ENCODE measurements at regions not wholly inside any gene's neighbourhood (a gene's known extent, or its start where the extent isn't known, plus 50 kb on each side); places are given as distances from the start of the nearest gene placed in this dataset.
A peak's percentile ranks its signal among the peaks of the same experiment; 100 is the strongest.
"Not testable (repeated sequence)": the region's sequence is repeated elsewhere in the genome, so short reads cannot be mapped to it uniquely, and the experiment has no call there.

DNA sequence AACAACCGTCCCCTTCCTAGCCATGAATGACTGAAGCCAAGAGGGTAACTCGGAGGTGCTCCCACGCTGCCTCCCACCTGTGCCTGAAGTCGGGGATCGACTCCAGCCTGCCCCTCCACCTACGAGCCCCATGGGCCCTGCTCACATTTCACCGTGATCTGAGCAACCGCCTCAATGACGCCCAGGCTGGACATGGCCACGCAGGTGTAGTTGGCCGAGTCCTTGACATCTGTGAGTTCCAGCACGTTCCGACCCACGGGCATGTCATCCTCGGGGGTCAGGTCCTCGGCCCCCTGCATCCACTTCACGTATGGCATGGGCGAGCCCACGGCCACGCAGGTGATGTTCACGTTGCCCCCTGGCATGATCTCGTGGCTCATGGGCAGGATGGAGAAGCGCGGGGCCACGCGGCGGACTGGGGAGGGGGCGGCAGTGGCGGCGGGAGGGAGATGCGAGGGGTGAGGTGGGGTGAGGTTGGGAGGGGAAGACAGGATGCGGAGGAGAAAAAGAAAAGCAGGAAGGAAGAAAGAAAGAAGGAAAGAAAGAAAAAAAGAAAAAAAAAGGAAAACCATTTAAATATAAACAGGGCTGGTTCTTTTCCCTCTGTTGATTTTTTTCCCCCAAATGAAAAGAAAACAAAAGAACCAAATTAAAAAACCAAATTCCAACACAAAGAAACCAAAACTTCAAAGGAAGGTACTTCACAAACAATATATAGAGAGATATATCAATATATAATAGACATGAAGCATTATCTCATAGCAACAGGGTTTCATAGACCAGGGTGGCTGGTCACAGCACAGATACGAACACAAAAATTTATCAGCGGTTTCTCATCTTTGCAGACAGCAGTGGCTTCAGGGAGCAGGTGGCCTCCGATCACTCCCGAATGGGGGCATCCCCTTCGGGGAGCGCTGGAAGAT is 94.7 kb downstream of the PTPRS start:
- no peak overlapping the region for H3K27ac ChIP-seq (ENCODE audit: low read length, poor library complexity, severe bottlenecking)

DNA sequence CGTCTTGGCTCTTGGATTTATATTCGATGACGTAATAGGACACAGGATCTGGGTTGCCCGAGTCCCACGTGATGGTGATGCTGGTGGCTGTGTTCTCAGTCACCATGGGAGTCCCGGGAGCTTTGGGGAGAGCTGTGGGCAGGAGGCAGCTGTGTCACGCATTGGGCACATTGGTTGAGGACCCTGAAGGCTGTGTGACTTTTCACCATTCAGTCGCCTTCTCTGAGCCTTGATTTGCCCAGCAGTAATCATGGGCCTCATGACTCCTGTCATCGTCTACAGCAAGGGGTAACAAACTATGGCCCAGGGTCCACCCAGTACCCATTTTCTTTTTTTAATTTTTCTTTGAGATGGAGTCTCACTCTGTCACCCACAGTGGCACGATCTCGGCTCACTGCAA is 96.3 kb downstream of the PTPRS start:
- no peak overlapping the region for H3K27ac ChIP-seq (ENCODE audit: low read length, poor library complexity, severe bottlenecking)
- no peak overlapping the region for H3K23ac ChIP-seq (ENCODE audit: low read length in 2 of 2)
- H3K4ac ChIP-seq (ENCODE audit: low read depth in 1 of 2, low read length in 2 of 2): no peak overlapping the region
- H4K91ac ChIP-seq (ENCODE audit: low read length): no peak overlapping the region
- H3K14ac ChIP-seq (ENCODE audit: low read length in 2 of 2): no peak overlapping the region
- H2BK15ac ChIP-seq (ENCODE audit: low read depth, poor library complexity, severe bottlenecking): no peak overlapping the region
- no peak overlapping the region for H2AFZ ChIP-seq (ENCODE audit: low read depth, low read length)
- no peak for DNase-seq
- no peak overlapping the region for H3K4me2 ChIP-seq (ENCODE audit: low read length, poor library complexity, severe bottlenecking)
- H2BK12ac ChIP-seq (ENCODE audit: low read length in 2 of 2): no peak overlapping the region
- H3K9me3 ChIP-seq (ENCODE audit: control insufficient read depth, low read length): peaks cover under 1% of the 10 kb centered on the region
- no peak overlapping the region for H3K4me3 ChIP-seq (ENCODE audit: insufficient read depth in 1 of 2, low read depth in 1 of 2, low read length in 2 of 2)
- no peaks in the 10 kb centered on the region for H3K4me1 ChIP-seq (ENCODE audit: control insufficient read depth, insufficient read depth, low read depth, low read length)
- H2AK5ac ChIP-seq (ENCODE audit: low read length, severe bottlenecking): no peak overlapping the region
- no peak overlapping the region for H4K8ac ChIP-seq (ENCODE audit: low read length)
- no peak overlapping the region for H3K9ac ChIP-seq (ENCODE audit: low read length)
- peaks cover 2% of the 10 kb centered on the region for H3K79me1 ChIP-seq (replicated peaks; ENCODE audit: low read length, poor library complexity, severe bottlenecking)
- H3K18ac ChIP-seq (ENCODE audit: low read depth in 1 of 2, low read length in 2 of 2): no peak overlapping the region
- 98% methylated on average over 11 of the region's 11 CpGs for WGBS
- no peak overlapping the region for H2BK5ac ChIP-seq (ENCODE audit: low read depth, low read length, poor library complexity, severe bottlenecking)
- H3K27me3 ChIP-seq (ENCODE audit: control insufficient read depth in 1 of 2, insufficient read depth in 1 of 2, low read length in 2 of 2): no peaks in the 10 kb centered on the region
- H2BK120ac ChIP-seq (ENCODE audit: low read depth, low read length): no peak overlapping the region
- H3K36me3 ChIP-seq (ENCODE audit: control insufficient read depth in 1 of 2, insufficient read depth in 2 of 2, low read depth in 1 of 2, low read length in 2 of 2): peaks cover 24 to 58% of the 10 kb centered on the region in 2 experiments

More for the DNA sequence above, 94.7 kb downstream of the PTPRS start:
- Histone ChIP-seq H3K4me2 (ENCODE audit: low read length, poor library complexity, severe bottlenecking) (no peak overlapping the region), H3K4me3 (ENCODE audit: insufficient read depth in 1 of 2, low read depth in 1 of 2, low read length in 2 of 2) (no peak overlapping the region), H2BK12ac (ENCODE audit: low read length in 2 of 2) (no peak overlapping the region), H3K9me3 (ENCODE audit: control insufficient read depth, low read length) (peaks cover 8% of the 10 kb centered on the region), H3K9ac (ENCODE audit: low read length) (no peak overlapping the region), H3K18ac (ENCODE audit: low read depth in 1 of 2, low read length in 2 of 2) (no peak overlapping the region), H3K4me1 (ENCODE audit: control insufficient read depth, insufficient read depth, low read depth, low read length) (no peaks in the 10 kb centered on the region), H2AK5ac (ENCODE audit: low read length, severe bottlenecking) (no peak overlapping the region), H2AFZ (ENCODE audit: low read depth, low read length) (no peak overlapping the region), H3K27me3 (ENCODE audit: control insufficient read depth in 1 of 2, insufficient read depth in 1 of 2, low read length in 2 of 2) (no peaks in the 10 kb centered on the region), H4K8ac (ENCODE audit: low read length) (no peak overlapping the region), H2BK15ac (ENCODE audit: low read depth, poor library complexity, severe bottlenecking) (peak overlapping the region; percentile 62), H4K91ac (ENCODE audit: low read length) (no peak overlapping the region), H2BK120ac (ENCODE audit: low read depth, low read length) (no peak overlapping the region), H3K4ac (ENCODE audit: low read depth in 1 of 2, low read length in 2 of 2) (no peak overlapping the region), H3K79me1 (replicated peaks; ENCODE audit: low read length, poor library complexity, severe bottlenecking) (peaks cover 2% of the 10 kb centered on the region), H2BK5ac (ENCODE audit: low read depth, low read length, poor library complexity, severe bottlenecking) (no peak overlapping the region), H3K36me3 (ENCODE audit: control insufficient read depth in 1 of 2, insufficient read depth in 2 of 2, low read depth in 1 of 2, low read length in 2 of 2) (peaks cover 34 to 60% of the 10 kb centered on the region in 2 experiments), H3K14ac (ENCODE audit: low read length in 2 of 2) (no peak overlapping the region), H3K23ac (ENCODE audit: low read length in 2 of 2) (no peak overlapping the region)
- DNase-seq: no peak
- 96% methylated on average over 37 of the region's 38 CpGs for WGBS

DNA sequence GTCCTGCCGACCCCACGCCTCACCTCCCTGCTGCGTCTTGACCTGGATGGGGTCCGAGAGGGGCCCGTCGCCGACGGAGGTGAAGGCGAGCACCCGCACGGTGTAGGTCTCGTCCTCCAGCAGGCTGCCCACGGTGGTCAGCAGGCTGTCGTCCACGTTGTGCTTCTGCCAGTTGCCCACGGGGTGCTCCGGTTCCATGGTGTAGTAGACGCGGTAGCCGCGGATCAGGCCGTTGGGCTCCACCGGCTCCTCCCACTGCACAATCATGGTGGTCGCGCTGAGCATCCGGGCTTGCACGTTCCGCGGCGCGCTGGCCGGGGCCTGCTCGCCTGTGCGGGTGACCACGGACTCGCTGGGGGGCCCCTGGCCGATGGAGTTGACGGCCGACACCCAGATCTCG is 96.7 kb downstream of the PTPRS start:
- Histone ChIP-seq H3K4me2 (ENCODE audit: low read length, poor library complexity, severe bottlenecking) (no peak overlapping the region), H3K9me3 (ENCODE audit: control insufficient read depth, low read length) (no peaks in the 10 kb centered on the region), H3K27ac (ENCODE audit: low read length, poor library complexity, severe bottlenecking) (no peak overlapping the region), H2BK15ac (ENCODE audit: low read depth, poor library complexity, severe bottlenecking) (no peak overlapping the region), H3K23ac (ENCODE audit: low read length in 2 of 2) (no peak overlapping the region), H3K4me1 (ENCODE audit: control insufficient read depth, insufficient read depth, low read depth, low read length) (no peaks in the 10 kb centered on the region), H3K14ac (ENCODE audit: low read length in 2 of 2) (no peak overlapping the region), H4K8ac (ENCODE audit: low read length) (no peak overlapping the region), H3K36me3 (ENCODE audit: control insufficient read depth in 1 of 2, insufficient read depth in 2 of 2, low read depth in 1 of 2, low read length in 2 of 2) (peaks cover 27 to 56% of the 10 kb centered on the region in 2 experiments), H4K91ac (ENCODE audit: low read length) (no peak overlapping the region), H2AFZ (ENCODE audit: low read depth, low read length) (no peak overlapping the region), H3K4me3 (ENCODE audit: insufficient read depth in 1 of 2, low read depth in 1 of 2, low read length in 2 of 2) (no peak overlapping the region), H3K79me1 (replicated peaks; ENCODE audit: low read length, poor library complexity, severe bottlenecking) (peaks cover 2% of the 10 kb centered on the region), H3K27me3 (ENCODE audit: control insufficient read depth in 1 of 2, insufficient read depth in 1 of 2, low read length in 2 of 2) (no peaks in the 10 kb centered on the region), H3K18ac (ENCODE audit: low read depth in 1 of 2, low read length in 2 of 2) (no peak overlapping the region), H3K9ac (ENCODE audit: low read length) (no peak overlapping the region), H2BK12ac (ENCODE audit: low read length in 2 of 2) (no peak overlapping the region), H2AK5ac (ENCODE audit: low read length, severe bottlenecking) (no peak overlapping the region), H2BK120ac (ENCODE audit: low read depth, low read length) (no peak overlapping the region), H3K4ac (ENCODE audit: low read depth in 1 of 2, low read length in 2 of 2) (no peak overlapping the region), H2BK5ac (ENCODE audit: low read depth, low read length, poor library complexity, severe bottlenecking) (no peak overlapping the region)
- DNase-seq: no peak
- WGBS: 97% methylated on average over 40 of the region's 40 CpGs

DNA sequence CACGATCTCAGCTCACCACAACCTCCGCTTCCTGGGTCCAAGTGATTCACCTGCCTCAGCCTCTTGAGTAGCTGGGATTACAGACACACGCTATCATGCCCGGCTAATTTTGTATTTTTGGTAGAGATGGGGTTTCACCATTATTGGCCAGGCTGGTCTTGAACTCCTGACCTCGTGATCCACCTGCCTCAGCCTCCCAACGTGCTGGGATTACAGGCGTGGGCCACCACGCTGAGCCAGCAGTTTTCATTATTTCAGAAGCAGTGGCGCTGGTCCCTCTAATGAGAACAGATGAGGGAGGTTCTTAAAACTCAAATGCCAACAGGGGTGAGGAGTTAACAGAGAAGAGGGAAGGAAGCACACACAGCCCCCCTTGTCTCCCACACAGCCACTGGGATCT is 98.7 kb downstream of the PTPRS start:
- not testable (repeated sequence) for H4K8ac ChIP-seq (ENCODE audit: low read length); H2BK120ac ChIP-seq (ENCODE audit: low read depth, low read length); H2AK5ac ChIP-seq (ENCODE audit: low read length, severe bottlenecking); H2BK15ac ChIP-seq (ENCODE audit: low read depth, poor library complexity, severe bottlenecking); H2BK5ac ChIP-seq (ENCODE audit: low read depth, low read length, poor library complexity, severe bottlenecking); H2AFZ ChIP-seq (ENCODE audit: low read depth, low read length); H3K23ac ChIP-seq (ENCODE audit: low read length in 2 of 2); H2BK12ac ChIP-seq (ENCODE audit: low read length in 2 of 2); H3K4ac ChIP-seq (ENCODE audit: low read depth in 1 of 2, low read length in 2 of 2); H3K9me3 ChIP-seq (ENCODE audit: control insufficient read depth, low read length); H4K91ac ChIP-seq (ENCODE audit: low read length); H3K27me3 ChIP-seq (ENCODE audit: control insufficient read depth in 1 of 2, insufficient read depth in 1 of 2, low read length in 2 of 2); H3K4me2 ChIP-seq (ENCODE audit: low read length, poor library complexity, severe bottlenecking); H3K4me1 ChIP-seq (ENCODE audit: control insufficient read depth, insufficient read depth, low read depth, low read length); H3K4me3 ChIP-seq (ENCODE audit: insufficient read depth in 1 of 2, low read depth in 1 of 2, low read length in 2 of 2); H3K18ac ChIP-seq (ENCODE audit: low read depth in 1 of 2, low read length in 2 of 2); H3K14ac ChIP-seq (ENCODE audit: low read length in 2 of 2); H3K27ac ChIP-seq (ENCODE audit: low read length, poor library complexity, severe bottlenecking); H3K9ac ChIP-seq (ENCODE audit: low read length); DNase-seq; H3K79me1 ChIP-seq (replicated peaks; ENCODE audit: low read length, poor library complexity, severe bottlenecking)
- WGBS: 95% methylated on average over 9 of the region's 9 CpGs
- peaks cover 33 to 61% of the 10 kb centered on the region in 2 experiments for H3K36me3 ChIP-seq (ENCODE audit: control insufficient read depth in 1 of 2, insufficient read depth in 2 of 2, low read depth in 1 of 2, low read length in 2 of 2)

Measured in mesenchymal stem cell (in vitro differentiated cells and primary cell).